ENCODE measurements at regions not wholly inside any gene's neighbourhood (a gene's known extent, or its start where the extent isn't known, plus 50 kb on each side); places are given as distances from the start of the nearest gene placed in this dataset.

GRCh38 chr2:220880623-220881596, 691.2 kb downstream of the EPHA4 start:
- Histone ChIP-seq H3K4me1 (peaks cover 4% of the 10 kb centered on the region), H3K27me3 (ENCODE audit: low read depth) (no peaks in the 10 kb centered on the region), H3K4me3 (no peak overlapping the region), H3K9me3 (replicated peaks) (no peaks in the 10 kb centered on the region), H3K36me3 (no peaks in the 10 kb centered on the region), H3K27ac (replicated peaks) (no peak overlapping the region)
- no peak for DNase-seq
- intact Hi-C loops (cut with micrococcal nuclease), result no loop called here
- TF ChIP-seq CTCF (IDR thresholded peaks at IDR 0.05; ENCODE audit: borderline replicate concordance), result no peak

GRCh38 chr2:220882507-220882906, 689.6 kb downstream of the EPHA4 start:
- Histone ChIP-seq H3K27me3 (ENCODE audit: low read depth) (no peaks in the 10 kb centered on the region), H3K9me3 (replicated peaks) (no peaks in the 10 kb centered on the region), H3K27ac (replicated peaks) (no peak overlapping the region), H3K4me1 (no peaks in the 10 kb centered on the region), H3K36me3 (no peaks in the 10 kb centered on the region), H3K4me3 (no peak overlapping the region)
- no peak for TF ChIP-seq CTCF (IDR thresholded peaks at IDR 0.05; ENCODE audit: borderline replicate concordance)
- no peak for DNase-seq
- intact Hi-C loops (cut with micrococcal nuclease), result no loop called here

- intact Hi-C loops (cut with micrococcal nuclease), result no loop called here
- no peak overlapping the region for H3K4me3 ChIP-seq
- H3K9me3 ChIP-seq (replicated peaks), result no peaks in the 10 kb centered on the region
- H3K4me1 ChIP-seq, result no peaks in the 10 kb centered on the region
- no peak for DNase-seq
- H3K27ac ChIP-seq (replicated peaks), result no peak overlapping the region
- no peaks in the 10 kb centered on the region for H3K36me3 ChIP-seq
- H3K27me3 ChIP-seq (ENCODE audit: low read depth), result no peaks in the 10 kb centered on the region
- TF ChIP-seq CTCF (IDR thresholded peaks at IDR 0.05; ENCODE audit: borderline replicate concordance), result no peak
Observed at GRCh38 chr2:220885593-220885992, 686.5 kb downstream of the EPHA4 start.

GRCh38 chr2:220887271-220887870, 684.7 kb downstream of the EPHA4 start:
- intact Hi-C loops (cut with micrococcal nuclease), result no loop called here
- no peak for TF ChIP-seq CTCF (IDR thresholded peaks at IDR 0.05; ENCODE audit: borderline replicate concordance)
- no peak overlapping the region for H3K27ac ChIP-seq (replicated peaks)

GRCh38 chr2:220887876-220888275, 684.2 kb downstream of the EPHA4 start:
- H3K4me1 ChIP-seq, result no peaks in the 10 kb centered on the region
- no peaks in the 10 kb centered on the region for H3K27me3 ChIP-seq (ENCODE audit: low read depth)
- H3K9me3 ChIP-seq (replicated peaks), result no peaks in the 10 kb centered on the region
- no peak for TF ChIP-seq CTCF (IDR thresholded peaks at IDR 0.05; ENCODE audit: borderline replicate concordance)
- intact Hi-C loops (cut with micrococcal nuclease), result no loop called here
- no peak for DNase-seq
- H3K27ac ChIP-seq (replicated peaks), result no peak overlapping the region
- no peak overlapping the region for H3K4me3 ChIP-seq
- H3K36me3 ChIP-seq, result no peaks in the 10 kb centered on the region

More at GRCh38 chr2:220887271-220887870, 684.7 kb downstream of the EPHA4 start:
- H3K36me3 ChIP-seq, result no peaks in the 10 kb centered on the region
- no peak for DNase-seq
- no peaks in the 10 kb centered on the region for H3K9me3 ChIP-seq (replicated peaks)
- no peaks in the 10 kb centered on the region for H3K4me1 ChIP-seq
- H3K27me3 ChIP-seq (ENCODE audit: low read depth), result no peaks in the 10 kb centered on the region
- no peak overlapping the region for H3K4me3 ChIP-seq
